Stimulated activated memory B cell treated with anti-CD40 and anti-IgM and Interleukin-4, amounts not matched to agents 10 μg/mL and 1 μg/mL and 100 μg/mL, for 72 hours (primary cell): ENCODE measurements at regions not wholly inside any gene's neighbourhood (a gene's known extent, or its start where the extent isn't known, plus 50 kb on each side); places are given as distances from the start of the nearest gene placed in this dataset.

Source experiments
- ATAC-seq: fragments of 150-1000 bp; cut with Tn5 transposase; 2 replicates; pipeline ENCODE4 v1.10.0; 2021
- H3K27ac Mint-ChIP-seq: one replicate; pipeline ENCODE4 v1.8.0; 2022; ENCODE audit warnings: mild to moderate bottlenecking, mixed read lengths
- H3K27me3 Mint-ChIP-seq: one replicate; pipeline ENCODE4 v1.8.0; 2022; ENCODE audit warnings: mixed read lengths
- H3K36me3 Mint-ChIP-seq: one replicate; pipeline ENCODE4 v1.8.0; 2022; ENCODE audit warnings: mixed read lengths
- H3K4me1 Mint-ChIP-seq: one replicate; pipeline ENCODE4 v1.8.0; 2022; ENCODE audit warnings: mixed read lengths
- H3K4me3 Mint-ChIP-seq: one replicate; pipeline ENCODE4 v1.8.0; 2022; ENCODE audit warnings: mild to moderate bottlenecking, moderate library complexity, mixed read lengths
- H3K9me3 Mint-ChIP-seq: one replicate; pipeline ENCODE4 v1.8.0; 2022; ENCODE audit warnings: mixed read lengths

DNA sequence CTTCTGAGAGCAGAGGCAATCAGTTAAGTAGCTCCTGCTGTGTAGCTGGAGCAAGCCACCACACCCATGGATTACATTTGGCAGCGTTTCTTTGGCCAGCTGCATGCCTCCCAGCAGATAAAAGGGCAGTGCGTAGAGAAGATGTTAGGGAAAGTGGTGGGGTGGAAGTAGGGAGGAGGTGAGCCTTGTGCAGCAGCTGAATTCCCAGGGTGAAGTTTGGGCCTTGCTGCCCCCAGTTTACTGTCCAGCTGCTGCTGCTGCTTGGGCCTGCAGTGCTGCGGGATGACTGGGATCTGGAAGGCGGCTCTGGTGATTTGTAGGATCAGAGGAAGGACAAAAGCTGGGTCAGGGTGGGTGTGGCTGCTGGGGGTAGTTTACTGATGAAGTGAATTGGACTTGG is 318.7 kb upstream of the C2CD4B start:
- H3K27me3 Mint-ChIP-seq, result no peaks in the 10 kb centered on the region

GRCh38 chr15:62485170-62485720 is 320.2 kb upstream of the C2CD4B start:
- Mint-ChIP-seq H3K36me3 (no peaks in the 10 kb centered on the region), H3K4me3 (no peak overlapping the region)
- no peak for ATAC-seq

More for the DNA sequence above, 318.7 kb upstream of the C2CD4B start:
- no peak overlapping the region for H3K27ac Mint-ChIP-seq
- H3K36me3 Mint-ChIP-seq, result no peaks in the 10 kb centered on the region
- peaks cover 6% of the 10 kb centered on the region for H3K4me1 Mint-ChIP-seq
- H3K9me3 Mint-ChIP-seq, result no peaks in the 10 kb centered on the region
- no peak overlapping the region for H3K4me3 Mint-ChIP-seq
- no peak for ATAC-seq

DNA sequence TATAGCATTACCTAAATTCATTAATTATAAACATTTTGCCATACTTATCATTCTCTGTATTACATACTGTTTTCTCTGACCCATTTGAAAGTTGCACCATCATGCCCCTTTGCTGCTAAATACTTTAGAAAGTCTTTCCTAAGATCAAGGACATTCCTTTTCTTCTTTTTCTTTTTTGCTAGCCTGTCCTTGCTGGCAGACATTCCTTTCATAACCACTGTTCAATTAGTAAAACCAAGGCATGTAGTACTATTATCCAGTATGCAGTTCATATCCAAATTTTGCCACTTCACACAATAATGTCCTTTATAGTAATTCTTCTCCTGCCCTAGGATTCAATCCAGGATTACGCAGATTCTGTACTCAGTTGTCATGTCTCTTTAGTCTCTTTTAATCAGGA is 321.0 kb upstream of the C2CD4B start:
- peaks cover 6% of the 10 kb centered on the region for H3K4me1 Mint-ChIP-seq
- H3K9me3 Mint-ChIP-seq, result no peaks in the 10 kb centered on the region
- H3K4me3 Mint-ChIP-seq, result no peak overlapping the region
- H3K27me3 Mint-ChIP-seq, result no peaks in the 10 kb centered on the region
- ATAC-seq, result no peak
- H3K36me3 Mint-ChIP-seq, result no peaks in the 10 kb centered on the region
- H3K27ac Mint-ChIP-seq, result no peak overlapping the region

More at GRCh38 chr15:62485170-62485720, 320.2 kb upstream of the C2CD4B start:
- no peaks in the 10 kb centered on the region for H3K27me3 Mint-ChIP-seq
- peaks cover 6% of the 10 kb centered on the region for H3K4me1 Mint-ChIP-seq
- H3K9me3 Mint-ChIP-seq, result no peaks in the 10 kb centered on the region
- no peak overlapping the region for H3K27ac Mint-ChIP-seq

GRCh38 chr15:62488387-62488786 is 323.3 kb upstream of the C2CD4B start:
- no peaks in the 10 kb centered on the region for H3K9me3 Mint-ChIP-seq
- H3K27ac Mint-ChIP-seq, result no peak overlapping the region
- no peak overlapping the region for H3K4me3 Mint-ChIP-seq
- H3K36me3 Mint-ChIP-seq, result no peaks in the 10 kb centered on the region
- no peak for ATAC-seq
- no peaks in the 10 kb centered on the region for H3K27me3 Mint-ChIP-seq
- no peaks in the 10 kb centered on the region for H3K4me1 Mint-ChIP-seq

DNA sequence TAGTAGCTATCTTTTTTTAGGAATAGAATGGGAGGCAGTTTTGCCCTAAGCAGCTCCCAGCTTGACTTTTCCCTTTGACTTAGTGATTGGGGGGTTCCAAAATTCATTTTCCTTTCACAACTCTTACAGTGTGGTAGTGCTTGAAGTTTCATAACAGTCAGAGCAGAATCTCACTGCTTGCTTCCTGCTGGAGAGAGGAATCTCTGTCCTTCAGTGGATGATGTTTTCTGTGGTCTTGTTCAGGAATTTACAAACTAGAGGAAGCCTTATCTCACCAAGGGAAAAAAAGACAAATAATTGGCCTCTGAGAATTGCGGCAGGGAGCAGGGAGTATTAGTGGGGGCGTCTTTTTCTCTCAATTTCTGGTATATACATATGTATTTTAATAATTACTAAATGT is 326.6 kb upstream of the C2CD4B start:
- Mint-ChIP-seq H3K4me3 (no peak overlapping the region), H3K27me3 (no peaks in the 10 kb centered on the region), H3K9me3 (no peaks in the 10 kb centered on the region), H3K4me1 (no peaks in the 10 kb centered on the region), H3K36me3 (no peaks in the 10 kb centered on the region), H3K27ac (no peak overlapping the region)
- ATAC-seq, result no peak

DNA sequence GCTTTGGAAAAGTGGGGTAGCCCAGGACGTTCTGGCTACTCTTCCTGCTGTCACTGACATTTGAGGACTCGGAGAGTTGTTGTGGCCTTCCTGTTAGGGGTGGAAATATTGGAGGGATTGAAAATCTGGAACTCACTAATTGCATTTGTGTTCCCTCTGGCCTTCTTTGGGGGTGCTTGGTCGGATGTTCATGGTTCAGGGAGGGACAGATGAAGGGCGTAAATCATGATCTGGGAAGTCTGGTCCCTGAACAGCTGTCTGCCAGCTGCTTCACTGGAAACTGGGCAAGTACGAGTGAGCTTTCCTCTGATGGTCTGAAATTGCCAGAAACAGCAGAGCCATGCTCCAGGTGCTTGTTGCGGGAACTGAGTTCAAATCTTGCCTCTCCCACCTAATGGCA is 327.8 kb upstream of the C2CD4B start:
- ATAC-seq, result no peak
- no peaks in the 10 kb centered on the region for H3K4me1 Mint-ChIP-seq
- H3K27me3 Mint-ChIP-seq, result no peaks in the 10 kb centered on the region
- H3K4me3 Mint-ChIP-seq, result no peak overlapping the region
- no peaks in the 10 kb centered on the region for H3K36me3 Mint-ChIP-seq
- no peak overlapping the region for H3K27ac Mint-ChIP-seq
- H3K9me3 Mint-ChIP-seq, result no peaks in the 10 kb centered on the region

DNA sequence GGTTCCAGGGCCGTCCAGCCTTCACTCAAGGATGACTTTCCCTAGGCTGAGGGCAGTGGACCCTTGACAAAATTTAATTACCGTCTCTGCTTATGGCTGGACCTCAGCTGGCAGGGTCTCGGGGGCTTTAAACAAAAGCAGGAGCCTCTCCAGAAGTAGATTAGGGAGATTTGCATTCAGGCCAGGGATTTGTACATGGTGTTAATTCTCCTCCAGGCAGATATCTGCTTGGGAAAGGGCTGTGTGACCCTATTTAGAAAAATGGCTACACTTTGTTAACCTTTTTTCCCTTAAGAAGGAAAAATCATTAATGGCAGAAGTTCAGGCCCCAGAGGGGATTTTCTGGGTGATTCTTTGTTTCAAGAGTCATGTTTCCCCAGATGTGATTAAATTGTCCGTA is 329.1 kb upstream of the C2CD4B start:
- ATAC-seq, result no peak
- H3K36me3 Mint-ChIP-seq, result no peaks in the 10 kb centered on the region
- no peaks in the 10 kb centered on the region for H3K9me3 Mint-ChIP-seq
- no peak overlapping the region for H3K4me3 Mint-ChIP-seq
- H3K27ac Mint-ChIP-seq, result no peak overlapping the region
- no peaks in the 10 kb centered on the region for H3K4me1 Mint-ChIP-seq
- H3K27me3 Mint-ChIP-seq, result no peaks in the 10 kb centered on the region

DNA sequence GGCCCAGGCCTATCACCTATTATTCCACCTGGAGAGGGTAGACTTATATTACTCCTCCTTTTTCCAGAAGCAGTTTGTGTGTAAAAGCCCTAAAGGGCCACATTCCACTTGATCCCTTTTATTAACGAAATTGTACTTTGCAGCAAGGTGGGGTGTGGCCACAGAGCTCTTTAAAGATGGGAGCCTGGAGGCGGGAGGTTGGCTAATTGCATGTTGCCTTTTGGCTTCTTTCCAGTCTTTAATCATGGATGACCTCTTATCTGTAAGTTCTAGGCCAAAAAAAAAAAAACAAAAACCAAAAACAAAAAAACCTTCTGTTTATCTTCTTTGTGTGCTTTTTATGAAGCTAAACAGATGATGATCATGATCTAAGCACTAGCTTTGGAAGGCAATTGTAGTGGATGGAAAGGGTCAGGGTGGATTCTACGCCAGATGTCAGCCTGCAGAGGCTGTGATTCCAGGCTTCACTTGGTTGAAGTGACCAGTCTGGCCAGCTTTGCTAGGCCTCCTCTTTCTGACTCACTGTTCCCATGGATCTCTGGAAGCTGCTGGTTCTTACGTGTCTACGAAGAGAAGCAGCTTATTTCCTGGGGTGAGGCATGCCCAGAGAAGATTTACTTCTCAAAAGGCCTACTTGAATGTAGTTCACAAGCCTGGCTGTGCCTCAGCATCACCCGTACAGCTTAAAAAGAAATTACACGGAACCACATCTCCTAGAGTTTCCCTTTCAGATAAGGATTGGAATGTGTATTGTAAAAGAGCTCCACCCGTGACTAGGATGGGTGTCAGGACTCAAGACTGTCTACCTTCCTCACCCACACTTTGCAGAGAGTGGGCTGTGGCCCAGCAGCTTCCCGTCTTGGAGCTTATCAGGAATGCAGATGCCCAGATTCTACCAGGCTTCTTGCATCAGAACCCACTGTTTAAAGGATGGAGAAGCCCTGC is 330.9 kb upstream of the C2CD4B start:
- Mint-ChIP-seq H3K27ac (no peak overlapping the region), H3K27me3 (no peaks in the 10 kb centered on the region), H3K9me3 (no peaks in the 10 kb centered on the region), H3K4me3 (no peak overlapping the region), H3K4me1 (no peaks in the 10 kb centered on the region), H3K36me3 (no peaks in the 10 kb centered on the region)
- ATAC-seq, result no peak

GRCh38 chr15:62497356-62497755 is 332.3 kb upstream of the C2CD4B start:
- Mint-ChIP-seq H3K4me3 (no peak overlapping the region), H3K9me3 (no peaks in the 10 kb centered on the region), H3K4me1 (no peaks in the 10 kb centered on the region), H3K27ac (no peak overlapping the region), H3K36me3 (no peaks in the 10 kb centered on the region), H3K27me3 (no peaks in the 10 kb centered on the region)
- no peak for ATAC-seq

DNA sequence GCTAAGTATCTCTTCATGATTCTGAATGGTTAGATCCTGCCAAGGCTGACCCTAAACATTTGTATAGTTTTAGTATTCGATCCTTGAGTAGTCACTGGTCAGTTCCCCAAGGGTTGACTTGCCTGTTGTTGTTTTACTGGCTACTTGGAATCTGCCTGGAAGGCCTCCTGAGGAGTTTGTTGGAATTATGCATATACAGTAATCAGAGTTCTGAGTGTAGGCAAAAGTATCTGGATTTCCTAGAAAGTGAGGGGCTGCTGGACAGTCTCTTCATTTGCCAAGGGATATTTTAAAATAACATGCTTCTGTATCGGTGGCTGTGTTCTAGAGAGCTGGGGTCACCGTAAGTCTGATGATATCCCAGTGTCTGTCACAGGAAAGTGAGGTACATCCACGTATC is 333.2 kb upstream of the C2CD4B start:
- Mint-ChIP-seq H3K27ac (no peak overlapping the region), H3K9me3 (no peaks in the 10 kb centered on the region), H3K4me3 (no peak overlapping the region), H3K27me3 (no peaks in the 10 kb centered on the region), H3K36me3 (no peaks in the 10 kb centered on the region), H3K4me1 (no peaks in the 10 kb centered on the region)
- no peak for ATAC-seq

DNA sequence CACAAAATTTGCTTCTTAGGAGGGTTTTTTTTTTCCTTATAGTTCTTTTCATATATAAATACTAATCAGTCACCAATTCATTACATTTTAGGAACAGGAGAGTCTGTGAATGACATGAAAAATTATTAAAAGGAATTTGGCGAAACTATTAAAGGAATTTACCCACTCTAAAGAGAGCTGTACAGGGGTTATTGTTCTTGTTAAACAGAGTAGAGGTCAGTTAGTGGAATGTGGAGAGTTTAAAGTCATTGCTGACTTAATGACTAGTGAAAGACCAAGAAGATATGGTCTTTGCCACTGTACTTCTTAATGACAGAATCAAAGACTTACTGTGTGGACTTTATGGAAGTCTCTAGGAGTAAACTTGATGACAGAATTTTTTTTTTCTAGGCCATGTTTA is 333.6 kb upstream of the C2CD4B start:
- Mint-ChIP-seq H3K4me1 (no peaks in the 10 kb centered on the region), H3K27me3 (no peaks in the 10 kb centered on the region), H3K36me3 (no peaks in the 10 kb centered on the region), H3K27ac (no peak overlapping the region), H3K4me3 (no peak overlapping the region), H3K9me3 (no peaks in the 10 kb centered on the region)
- ATAC-seq, result no peak

DNA sequence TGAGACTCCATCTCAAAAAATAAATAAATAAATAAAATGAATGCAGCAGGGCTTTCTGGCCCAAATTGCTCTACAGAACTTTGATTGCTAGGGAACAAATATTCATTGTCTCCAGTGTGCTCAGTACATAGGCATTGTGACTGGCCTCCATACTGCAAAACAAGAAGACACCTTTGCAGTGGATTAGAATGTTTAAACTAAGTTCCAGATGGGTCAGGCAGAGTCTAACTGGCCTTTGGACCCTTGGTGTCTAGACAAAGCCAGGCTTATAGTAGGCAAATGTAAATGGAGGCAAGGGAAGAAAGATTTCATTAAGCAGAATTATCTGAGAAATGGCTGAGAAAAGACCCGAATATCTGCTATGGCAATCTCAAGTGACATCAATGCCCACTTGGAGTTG is 335.2 kb upstream of the C2CD4B start:
- Mint-ChIP-seq H3K4me3 (no peak overlapping the region), H3K27ac (no peak overlapping the region), H3K36me3 (no peaks in the 10 kb centered on the region), H3K9me3 (no peaks in the 10 kb centered on the region), H3K4me1 (no peaks in the 10 kb centered on the region), H3K27me3 (peaks cover 9% of the 10 kb centered on the region)
- ATAC-seq, result no peak

DNA sequence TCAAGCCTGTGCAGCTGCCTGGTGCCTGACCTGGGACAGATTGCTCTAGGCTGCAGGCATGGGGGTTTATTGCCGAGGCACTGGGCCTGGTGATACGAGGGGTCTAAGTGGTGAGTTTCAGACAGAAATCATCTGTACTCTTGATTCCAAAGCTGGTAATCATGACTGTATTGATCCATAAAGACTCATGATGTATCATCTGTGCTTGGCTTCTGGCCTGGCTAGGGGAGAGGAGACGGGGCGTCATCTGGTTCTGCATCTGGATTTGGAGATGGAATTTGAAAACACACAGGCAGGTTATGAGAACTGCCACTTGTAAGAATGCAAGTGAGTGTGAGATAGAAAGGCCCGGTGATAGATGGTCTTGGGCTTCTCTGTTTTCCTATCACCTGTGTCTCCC is 337.4 kb upstream of the C2CD4B start:
- Mint-ChIP-seq H3K9me3 (no peaks in the 10 kb centered on the region), H3K27me3 (peaks cover 9% of the 10 kb centered on the region), H3K4me1 (no peaks in the 10 kb centered on the region), H3K4me3 (no peak overlapping the region), H3K27ac (no peak overlapping the region), H3K36me3 (no peaks in the 10 kb centered on the region)
- ATAC-seq, result no peak

GRCh38 chr15:62503451-62503850 is 338.4 kb upstream of the C2CD4B start:
- Mint-ChIP-seq H3K4me1 (no peaks in the 10 kb centered on the region), H3K4me3 (no peak overlapping the region), H3K36me3 (no peaks in the 10 kb centered on the region), H3K27ac (no peak overlapping the region), H3K9me3 (no peaks in the 10 kb centered on the region), H3K27me3 (peaks cover 9% of the 10 kb centered on the region)
- ATAC-seq, result no peak

DNA sequence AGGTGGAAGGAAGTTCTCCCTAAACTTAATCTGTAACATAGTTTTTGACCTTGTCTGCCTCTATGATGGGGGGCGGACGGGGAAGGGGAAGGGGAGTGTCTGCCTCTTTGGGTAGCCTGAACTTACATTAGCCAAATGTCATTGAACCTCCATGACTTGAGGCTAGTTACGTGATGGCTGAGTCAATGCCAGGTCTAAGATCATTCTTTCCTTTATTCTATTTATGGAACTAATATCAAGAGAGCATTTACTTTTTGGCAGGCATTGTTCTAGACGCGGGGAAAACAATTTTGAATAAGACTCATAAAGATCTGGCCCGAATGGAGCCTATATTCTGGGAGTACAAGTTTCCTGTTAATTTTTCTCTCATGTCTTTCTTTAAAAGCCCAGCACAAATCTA is 340.7 kb upstream of the C2CD4B start:
- ATAC-seq, result no peak
- Mint-ChIP-seq H3K4me1 (no peaks in the 10 kb centered on the region), H3K4me3 (no peak overlapping the region), H3K36me3 (no peaks in the 10 kb centered on the region), H3K9me3 (no peaks in the 10 kb centered on the region), H3K27ac (no peak overlapping the region), H3K27me3 (peaks cover 19% of the 10 kb centered on the region)

DNA sequence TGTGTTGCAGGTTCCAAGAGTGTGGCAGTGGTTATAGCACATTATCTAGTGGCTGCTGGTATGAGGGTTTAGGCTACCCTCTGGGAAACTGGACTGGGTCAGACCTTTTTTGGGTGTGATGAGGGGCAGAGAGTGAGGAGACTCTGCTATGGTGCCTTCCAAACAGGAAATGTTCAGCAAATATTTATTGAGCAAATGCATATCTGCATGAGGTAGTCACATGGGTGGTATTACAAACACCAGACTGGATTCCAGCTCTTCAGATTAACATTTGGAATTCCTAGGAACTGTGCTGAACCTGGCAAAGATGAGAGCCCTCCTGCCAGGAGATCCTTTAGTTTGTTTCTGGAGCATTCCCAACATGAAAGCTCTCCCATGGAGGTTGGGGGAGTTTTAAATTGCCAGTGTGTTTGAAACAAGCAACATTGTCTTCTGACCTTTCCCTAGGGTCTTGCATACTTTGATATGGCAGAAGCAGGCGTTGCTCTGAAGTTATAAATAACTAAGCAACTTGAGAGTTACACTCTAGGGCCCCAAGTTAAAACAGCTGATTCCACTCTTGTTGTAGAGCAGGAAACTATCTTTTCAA is 341.2 kb upstream of the C2CD4B start:
- no peak for ATAC-seq

More for the DNA sequence above, 341.2 kb upstream of the C2CD4B start:
- Mint-ChIP-seq H3K36me3 (no peaks in the 10 kb centered on the region), H3K9me3 (no peaks in the 10 kb centered on the region), H3K27me3 (peaks cover 19% of the 10 kb centered on the region), H3K4me1 (no peaks in the 10 kb centered on the region), H3K27ac (no peak overlapping the region), H3K4me3 (no peak overlapping the region)
